ENCODE measurements at regions not wholly inside any gene's neighbourhood (a gene's known extent, or its start where the extent isn't known, plus 50 kb on each side); places are given as distances from the start of the nearest gene placed in this dataset.

GRCh38 chr4:183846951-183847350 is 58.2 kb upstream of the STOX2 start:
- Histone ChIP-seq H3K36me3 (ENCODE audit: insufficient read depth, insufficient read length, low read length) (no peaks in the 10 kb centered on the region), H3K4me3 (ENCODE audit: insufficient read length, low read depth) (no peak overlapping the region), H3K9me3 (ENCODE audit: insufficient read depth, low read length) (peaks cover 9% of the 10 kb centered on the region; the same call in 1 of the 2 replicates), H3K9ac (ENCODE audit: insufficient read length, low read depth) (no peak overlapping the region), H3K4me1 (ENCODE audit: insufficient read depth, insufficient read length) (no peaks in the 10 kb centered on the region), H3K27me3 (ENCODE audit: insufficient read depth, insufficient read length) (peaks cover 19% of the 10 kb centered on the region)
- DNase-seq (ENCODE audit: low read depth, low spot score): no peak
- TF ChIP-seq SUZ12 (IDR thresholded peaks at IDR 0.05; ENCODE audit: extremely low read depth, insufficient read depth, insufficient read length): no peak
- TF ChIP-seq YY1 (IDR thresholded peaks at IDR 0.05; ENCODE audit: insufficient read depth, insufficient read length): no peak
- TF ChIP-seq ZNF274 (IDR thresholded peaks at IDR 0.05; ENCODE audit: low read depth, low read length): no peak

DNA sequence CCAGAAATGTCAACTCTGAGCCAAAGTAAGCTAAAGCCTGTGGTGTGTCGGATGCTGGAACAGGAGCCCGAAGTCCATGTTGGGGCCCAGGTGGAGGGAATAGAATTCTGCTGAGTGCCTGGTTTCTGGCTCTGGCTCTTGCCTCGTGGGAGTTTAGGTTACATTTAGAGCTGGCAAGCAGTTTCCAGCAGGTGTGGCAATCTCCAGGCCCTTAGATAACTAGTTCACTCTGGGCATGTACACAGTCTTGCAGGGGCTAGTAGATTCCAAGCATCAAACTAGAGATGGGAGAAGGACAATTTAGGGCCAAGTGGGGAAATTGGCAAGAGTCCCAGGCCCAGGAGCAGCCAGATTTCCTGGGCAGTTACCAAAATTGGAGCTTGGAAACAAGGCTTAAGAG is 56.3 kb upstream of the STOX2 start:
- H3K9ac ChIP-seq (ENCODE audit: insufficient read length, low read depth): no peak overlapping the region

DNA sequence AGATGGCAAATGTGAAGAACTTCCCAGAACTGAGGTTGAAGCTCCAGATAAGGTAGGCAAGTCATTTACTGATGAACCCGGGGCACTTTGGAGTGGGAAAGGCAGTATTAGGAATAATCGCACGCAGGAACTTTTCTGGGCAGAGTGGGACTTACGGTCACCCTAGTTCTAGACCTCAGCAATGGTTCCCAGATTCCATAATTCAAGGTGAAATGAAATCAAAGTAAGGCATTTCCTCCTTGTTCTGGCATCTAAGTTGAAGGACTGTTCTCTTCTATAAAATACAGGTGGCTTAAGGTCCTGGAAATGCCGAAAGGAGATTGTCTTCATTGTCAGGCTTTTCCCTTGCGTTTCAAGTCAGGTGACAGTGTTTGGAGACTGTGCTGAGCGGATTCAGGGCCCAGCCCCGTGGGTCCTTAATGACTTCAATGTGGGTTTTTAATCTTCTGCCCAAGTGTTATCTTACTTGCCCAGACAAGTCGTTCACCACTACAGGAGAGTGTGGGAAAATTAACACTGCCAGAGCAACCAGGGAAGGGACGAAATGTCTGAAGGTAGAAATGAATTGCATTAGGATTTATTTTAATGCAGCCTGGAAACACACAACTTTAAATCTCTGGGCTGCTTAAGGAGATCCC is 52.1 kb upstream of the STOX2 start:
- H3K9me3 ChIP-seq (ENCODE audit: insufficient read depth, low read length): no peaks in the 10 kb centered on the region
- H3K27me3 ChIP-seq (ENCODE audit: insufficient read depth, insufficient read length): peaks cover 26% of the 10 kb centered on the region
- no peak overlapping the region for H3K4me3 ChIP-seq (ENCODE audit: insufficient read length, low read depth)
- DNase-seq (ENCODE audit: low read depth, low spot score): no peak
- no peaks in the 10 kb centered on the region for H3K36me3 ChIP-seq (ENCODE audit: insufficient read depth, insufficient read length, low read length)
- H3K9ac ChIP-seq (ENCODE audit: insufficient read length, low read depth): no peak overlapping the region
- no peaks in the 10 kb centered on the region for H3K4me1 ChIP-seq (ENCODE audit: insufficient read depth, insufficient read length)
- TF ChIP-seq ZNF274 (IDR thresholded peaks at IDR 0.05; ENCODE audit: low read depth, low read length) (no peak), SUZ12 (IDR thresholded peaks at IDR 0.05; ENCODE audit: extremely low read depth, insufficient read depth, insufficient read length) (no peak), YY1 (IDR thresholded peaks at IDR 0.05; ENCODE audit: insufficient read depth, insufficient read length) (no peak)

More for the DNA sequence above, 56.3 kb upstream of the STOX2 start:
- H3K4me1 ChIP-seq (ENCODE audit: insufficient read depth, insufficient read length): no peaks in the 10 kb centered on the region
- DNase-seq (ENCODE audit: low read depth, low spot score): no peak
- H3K9me3 ChIP-seq (ENCODE audit: insufficient read depth, low read length): peaks cover 9% of the 10 kb centered on the region; the same call in 1 of the 2 replicates
- no peak overlapping the region for H3K4me3 ChIP-seq (ENCODE audit: insufficient read length, low read depth)
- peaks cover 26% of the 10 kb centered on the region for H3K27me3 ChIP-seq (ENCODE audit: insufficient read depth, insufficient read length)
- H3K36me3 ChIP-seq (ENCODE audit: insufficient read depth, insufficient read length, low read length): no peaks in the 10 kb centered on the region
- TF ChIP-seq SUZ12 (IDR thresholded peaks at IDR 0.05; ENCODE audit: extremely low read depth, insufficient read depth, insufficient read length) (no peak), ZNF274 (IDR thresholded peaks at IDR 0.05; ENCODE audit: low read depth, low read length) (no peak), YY1 (IDR thresholded peaks at IDR 0.05; ENCODE audit: insufficient read depth, insufficient read length) (no peak)

DNA sequence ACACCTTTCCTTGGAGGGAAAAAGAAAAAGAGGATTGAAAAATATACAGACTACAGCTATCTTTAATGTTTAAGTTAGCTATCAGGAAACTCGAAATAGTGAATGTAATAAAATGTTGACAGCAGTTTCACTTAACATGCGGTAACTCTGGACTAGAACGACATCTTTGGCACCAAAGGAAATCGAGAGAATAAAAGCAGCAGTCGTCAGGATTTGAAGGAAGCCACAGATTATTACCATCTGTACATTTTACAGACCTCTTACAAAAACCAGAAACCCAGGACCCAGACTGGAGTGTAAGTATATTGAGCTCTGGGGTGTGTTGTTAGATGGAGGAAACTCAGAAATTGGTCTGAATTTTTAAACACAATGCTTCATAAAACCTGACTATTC is 51.6 kb upstream of the STOX2 start:
- no peak for DNase-seq (ENCODE audit: low read depth, low spot score)
- no peak for TF ChIP-seq ZNF274 (IDR thresholded peaks at IDR 0.05; ENCODE audit: low read depth, low read length)
- TF ChIP-seq YY1 (IDR thresholded peaks at IDR 0.05; ENCODE audit: insufficient read depth, insufficient read length): no peak
- TF ChIP-seq SUZ12 (IDR thresholded peaks at IDR 0.05; ENCODE audit: extremely low read depth, insufficient read depth, insufficient read length): no peak
- no peaks in the 10 kb centered on the region for H3K9me3 ChIP-seq (ENCODE audit: insufficient read depth, low read length)
- no peak overlapping the region for H3K4me3 ChIP-seq (ENCODE audit: insufficient read length, low read depth)
- H3K27me3 ChIP-seq (ENCODE audit: insufficient read depth, insufficient read length): peaks cover 26% of the 10 kb centered on the region
- H3K4me1 ChIP-seq (ENCODE audit: insufficient read depth, insufficient read length): no peaks in the 10 kb centered on the region
- H3K36me3 ChIP-seq (ENCODE audit: insufficient read depth, insufficient read length, low read length): no peaks in the 10 kb centered on the region
- no peak overlapping the region for H3K9ac ChIP-seq (ENCODE audit: insufficient read length, low read depth)

Measured in NT2/D1 (cell line).